Fibroblast of lung (primary cell): ENCODE measurements at regions not wholly inside any gene's neighbourhood (a gene's known extent, or its start where the extent isn't known, plus 50 kb on each side); places are given as distances from the start of the nearest gene placed in this dataset.

Experiments used
- DNase-seq, 2 donors: peaks; one replicate each; pipeline versions ENCODE4 v3.0.0 to v3.0.0-alpha.2; 2010; ENCODE audit warnings: low read depth in 2 of 2
- H2AFZ ChIP-seq: 2 replicates; pipeline ENCODE4 v1.5.1; 2012; ENCODE audit warnings: low read length, control low read depth, inconsistent platforms
- H3K27ac ChIP-seq: 2 replicates; pipeline ENCODE4 v1.5.1; 2011; ENCODE audit warnings: low read length, control low read depth; ENCODE audit not compliant: insufficient read depth
- H3K27me3 ChIP-seq: 2 replicates; pipeline ENCODE4 v1.5.1; 2011; ENCODE audit warnings: mild to moderate bottlenecking, low read length; ENCODE audit not compliant: control insufficient read depth, insufficient read depth
- H3K36me3 ChIP-seq: 2 replicates; pipeline ENCODE4 v1.5.1; 2011; ENCODE audit warnings: low read length; ENCODE audit not compliant: control insufficient read depth, insufficient read depth
- H3K4me1 ChIP-seq: 2 replicates; pipeline ENCODE4 v1.5.1; 2011; ENCODE audit warnings: low read length; ENCODE audit not compliant: control insufficient read depth, insufficient read depth; ENCODE audit errors: extremely low read depth
- H3K4me2 ChIP-seq: 2 replicates; pipeline ENCODE4 v1.5.1; 2011; ENCODE audit warnings: low read length, control low read depth; ENCODE audit not compliant: insufficient read depth; ENCODE audit errors: extremely low read depth
- H3K4me3 ChIP-seq, 4 experiments: fragments of 200-600 bp in 1 of 4; sonication (generic) in 1 of 4; replicated peaks in 1 of 4; 2 replicates each; pipeline ENCODE4 v1.5.1; 2011 to 2016; ENCODE audit warnings: low read length in 4 of 4, low read depth in 3 of 4, mild to moderate bottlenecking in 3 of 4, control low read depth in 2 of 4, inconsistent platforms in 1 of 4, mixed read lengths in 1 of 4; ENCODE audit not compliant: insufficient read depth in 1 of 4; ENCODE audit errors: control extremely low read depth in 1 of 4
- H3K79me2 ChIP-seq: 2 replicates; pipeline ENCODE4 v1.5.1; 2012; ENCODE audit warnings: mild to moderate bottlenecking, low read length, inconsistent platforms; ENCODE audit not compliant: control insufficient read depth, insufficient read depth
- H3K9ac ChIP-seq: 2 replicates; pipeline ENCODE4 v1.5.1; 2011; ENCODE audit warnings: mild to moderate bottlenecking, low read length, control low read depth; ENCODE audit not compliant: insufficient read depth
- H3K9me3 ChIP-seq: 2 replicates; pipeline ENCODE4 v1.5.1; 2012; ENCODE audit warnings: low read depth, low read length; ENCODE audit not compliant: control insufficient read depth, insufficient read depth
- H4K20me1 ChIP-seq: 2 replicates; pipeline ENCODE4 v1.5.1; 2011; ENCODE audit warnings: low read length; ENCODE audit not compliant: control insufficient read depth, insufficient read depth; ENCODE audit errors: extremely low read depth
- CTCF ChIP-seq, 2 donors: IDR thresholded peaks in 1 of 2; conservative IDR thresholded peaks in 1 of 2; 1 replicate in 1 of 2; 2 replicates in 1 of 2; pipeline ENCODE4 v1.5.1; 2011 to 2012; ENCODE audit warnings: low read length in 2 of 2, control low read depth in 1 of 2, inconsistent platforms in 1 of 2, low read depth in 1 of 2, mild to moderate bottlenecking in 1 of 2
- EZH2 ChIP-seq: IDR thresholded peaks from 2 replicates; pipeline ENCODE4 v1.5.1; 2012; ENCODE audit warnings: low read length, control low read depth, mild to moderate bottlenecking; ENCODE audit errors: missing control alignments

GRCh38 chr5:164746723-164747122 lies 1241.3 kb downstream of the MAT2B start:
- no peak for DNase-seq
- no peak overlapping the region for H2AFZ ChIP-seq

GRCh38 chr5:164747371-164747770 lies 1242.0 kb downstream of the MAT2B start:
- no peaks in the 10 kb centered on the region for H3K4me1 ChIP-seq
- H4K20me1 ChIP-seq = no peaks in the 10 kb centered on the region
- no peaks in the 10 kb centered on the region for H3K36me3 ChIP-seq
- no peak overlapping the region for H3K27ac ChIP-seq
- no peaks in the 10 kb centered on the region for H3K79me2 ChIP-seq
- TF ChIP-seq EZH2 (no peak), CTCF (conservative IDR thresholded peaks at IDR 0.05 in 1 of 2, IDR thresholded peaks at IDR 0.05 in 1 of 2; ENCODE audit: low read depth in 1 of 2, low read length in 2 of 2) (no peak)
- H3K9me3 ChIP-seq = no peaks in the 10 kb centered on the region
- H3K4me2 ChIP-seq = no peak overlapping the region
- no peaks in the 10 kb centered on the region for H3K27me3 ChIP-seq
- no peak for DNase-seq
- no peak overlapping the region for H2AFZ ChIP-seq
- no peak overlapping the region for H3K4me3 ChIP-seq
- H3K9ac ChIP-seq = no peak overlapping the region

More at GRCh38 chr5:164746723-164747122, 1241.3 kb downstream of the MAT2B start:
- no peak overlapping the region for H3K27ac ChIP-seq
- H4K20me1 ChIP-seq = no peaks in the 10 kb centered on the region
- H3K9me3 ChIP-seq = no peaks in the 10 kb centered on the region
- no peaks in the 10 kb centered on the region for H3K4me1 ChIP-seq
- no peak overlapping the region for H3K9ac ChIP-seq
- no peaks in the 10 kb centered on the region for H3K27me3 ChIP-seq
- no peak overlapping the region for H3K4me2 ChIP-seq
- no peak for TF ChIP-seq CTCF (conservative IDR thresholded peaks at IDR 0.05 in 1 of 2, IDR thresholded peaks at IDR 0.05 in 1 of 2; ENCODE audit: low read depth in 1 of 2, low read length in 2 of 2)
- TF ChIP-seq EZH2 = no peak
- H3K4me3 ChIP-seq = no peak overlapping the region
- no peaks in the 10 kb centered on the region for H3K36me3 ChIP-seq
- no peaks in the 10 kb centered on the region for H3K79me2 ChIP-seq

GRCh38 chr5:164748861-164749260 lies 1243.4 kb downstream of the MAT2B start:
- H3K27me3 ChIP-seq = no peaks in the 10 kb centered on the region
- H3K9ac ChIP-seq = no peak overlapping the region
- H3K9me3 ChIP-seq = no peaks in the 10 kb centered on the region
- no peaks in the 10 kb centered on the region for H3K4me1 ChIP-seq
- no peaks in the 10 kb centered on the region for H4K20me1 ChIP-seq
- no peaks in the 10 kb centered on the region for H3K36me3 ChIP-seq
- H2AFZ ChIP-seq = no peak overlapping the region
- H3K4me3 ChIP-seq = no peak overlapping the region
- DNase-seq = no peak
- no peaks in the 10 kb centered on the region for H3K79me2 ChIP-seq
- no peak overlapping the region for H3K4me2 ChIP-seq
- H3K27ac ChIP-seq = no peak overlapping the region
- TF ChIP-seq EZH2 (no peak), CTCF (conservative IDR thresholded peaks at IDR 0.05 in 1 of 2, IDR thresholded peaks at IDR 0.05 in 1 of 2; ENCODE audit: low read depth in 1 of 2, low read length in 2 of 2) (no peak)
